Lower leg skin (tissue), 3 donors: ENCODE measurements at regions not wholly inside any gene's neighbourhood (a gene's known extent, or its start where the extent isn't known, plus 50 kb on each side); places are given as distances from the start of the nearest gene placed in this dataset.

Source experiments
- POLR2A ChIP-seq, 2 donors: fragments of 450-650 bp; IDR thresholded peaks; one replicate each; pipeline ENCODE4 v1.6.1; 2016 to 2017; ENCODE audit warnings: antibody characterized with exemption in 2 of 2, mild to moderate bottlenecking in 1 of 2, moderate library complexity in 1 of 2
- TF ChIP-seq, protein P1 (sequence below), 3 donors: fragments of 450-650 bp; IDR thresholded peaks; one replicate each; pipeline ENCODE4 v1.5.1; 2016; ENCODE audit warnings: antibody characterized with exemption in 3 of 3, mild to moderate bottlenecking in 3 of 3, moderate library complexity in 2 of 3

DNA sequence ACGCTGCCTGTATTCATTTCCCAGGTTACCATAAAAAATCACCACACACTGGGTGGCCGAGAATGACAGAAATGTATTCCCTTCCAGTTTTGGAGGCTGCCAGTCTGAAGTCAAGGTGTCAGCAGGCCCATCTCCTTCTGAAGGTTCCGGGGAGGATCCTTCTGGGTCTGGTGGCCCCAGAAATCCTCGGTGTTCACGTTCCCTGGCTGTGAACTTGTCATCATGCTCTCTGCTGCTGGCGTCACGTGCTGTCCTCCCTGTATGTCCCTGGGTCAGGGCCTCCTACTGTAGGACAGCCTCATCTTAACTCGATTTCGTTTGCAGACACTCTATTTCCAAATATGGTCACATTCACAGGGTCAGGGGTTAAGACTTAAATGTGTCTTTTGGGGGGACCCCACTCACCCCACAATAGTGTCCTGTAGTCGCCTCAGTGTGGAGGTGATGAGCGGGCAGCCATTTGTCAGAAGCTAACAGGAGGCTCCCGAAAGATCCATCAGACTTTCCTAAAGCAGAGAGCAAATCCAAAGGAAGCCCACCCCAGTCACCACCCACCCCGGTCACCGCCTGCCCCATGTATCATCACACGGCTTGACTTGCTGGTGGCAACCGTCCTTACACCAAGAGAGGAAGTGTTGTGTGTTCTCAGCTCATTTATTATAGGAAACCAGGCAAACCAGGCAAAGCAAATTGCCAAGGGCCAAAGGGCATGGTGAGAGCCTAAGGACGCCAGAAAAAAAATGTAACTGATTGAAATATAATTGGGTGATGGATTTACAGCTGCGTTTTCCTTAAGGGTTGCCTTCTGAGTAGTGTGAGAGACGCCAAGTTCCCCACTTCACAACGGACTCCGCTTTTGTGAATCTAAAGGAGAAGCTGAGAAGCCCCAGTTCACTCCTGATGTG, 148.8 kb upstream of the ZNF236 start:
- TF ChIP-seq, protein P1, sequence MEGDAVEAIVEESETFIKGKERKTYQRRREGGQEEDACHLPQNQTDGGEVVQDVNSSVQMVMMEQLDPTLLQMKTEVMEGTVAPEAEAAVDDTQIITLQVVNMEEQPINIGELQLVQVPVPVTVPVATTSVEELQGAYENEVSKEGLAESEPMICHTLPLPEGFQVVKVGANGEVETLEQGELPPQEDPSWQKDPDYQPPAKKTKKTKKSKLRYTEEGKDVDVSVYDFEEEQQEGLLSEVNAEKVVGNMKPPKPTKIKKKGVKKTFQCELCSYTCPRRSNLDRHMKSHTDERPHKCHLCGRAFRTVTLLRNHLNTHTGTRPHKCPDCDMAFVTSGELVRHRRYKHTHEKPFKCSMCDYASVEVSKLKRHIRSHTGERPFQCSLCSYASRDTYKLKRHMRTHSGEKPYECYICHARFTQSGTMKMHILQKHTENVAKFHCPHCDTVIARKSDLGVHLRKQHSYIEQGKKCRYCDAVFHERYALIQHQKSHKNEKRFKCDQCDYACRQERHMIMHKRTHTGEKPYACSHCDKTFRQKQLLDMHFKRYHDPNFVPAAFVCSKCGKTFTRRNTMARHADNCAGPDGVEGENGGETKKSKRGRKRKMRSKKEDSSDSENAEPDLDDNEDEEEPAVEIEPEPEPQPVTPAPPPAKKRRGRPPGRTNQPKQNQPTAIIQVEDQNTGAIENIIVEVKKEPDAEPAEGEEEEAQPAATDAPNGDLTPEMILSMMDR (IDR thresholded peaks at IDR 0.05) = no peak
- no peak for TF ChIP-seq POLR2A (IDR thresholded peaks at IDR 0.05)
